ENCODE measurements at regions not wholly inside any gene's neighbourhood (a gene's known extent, or its start where the extent isn't known, plus 50 kb on each side); places are given as distances from the start of the nearest gene placed in this dataset.

GRCh38 chr9:81861644-81862043 lies 66.6 kb upstream of the SPATA31D4 start:
- TF ChIP-seq SIN3A (IDR thresholded peaks at IDR 0.05; ENCODE audit: borderline replicate concordance, insufficient read depth, low read length) (no peak), FOXP2 (optimal IDR thresholded peaks at IDR 0.05; ENCODE audit: borderline replicate concordance, extremely low read depth, extremely low read length, insufficient read depth) (no peak), TAF1 (IDR thresholded peaks at IDR 0.05; ENCODE audit: borderline replicate concordance, insufficient read depth, low read length) (no peak), POLR2AphosphoS5 (IDR thresholded peaks at IDR 0.05; ENCODE audit: low read depth, low read length) (no peak)
- TF ChIP-seq, protein P1, sequence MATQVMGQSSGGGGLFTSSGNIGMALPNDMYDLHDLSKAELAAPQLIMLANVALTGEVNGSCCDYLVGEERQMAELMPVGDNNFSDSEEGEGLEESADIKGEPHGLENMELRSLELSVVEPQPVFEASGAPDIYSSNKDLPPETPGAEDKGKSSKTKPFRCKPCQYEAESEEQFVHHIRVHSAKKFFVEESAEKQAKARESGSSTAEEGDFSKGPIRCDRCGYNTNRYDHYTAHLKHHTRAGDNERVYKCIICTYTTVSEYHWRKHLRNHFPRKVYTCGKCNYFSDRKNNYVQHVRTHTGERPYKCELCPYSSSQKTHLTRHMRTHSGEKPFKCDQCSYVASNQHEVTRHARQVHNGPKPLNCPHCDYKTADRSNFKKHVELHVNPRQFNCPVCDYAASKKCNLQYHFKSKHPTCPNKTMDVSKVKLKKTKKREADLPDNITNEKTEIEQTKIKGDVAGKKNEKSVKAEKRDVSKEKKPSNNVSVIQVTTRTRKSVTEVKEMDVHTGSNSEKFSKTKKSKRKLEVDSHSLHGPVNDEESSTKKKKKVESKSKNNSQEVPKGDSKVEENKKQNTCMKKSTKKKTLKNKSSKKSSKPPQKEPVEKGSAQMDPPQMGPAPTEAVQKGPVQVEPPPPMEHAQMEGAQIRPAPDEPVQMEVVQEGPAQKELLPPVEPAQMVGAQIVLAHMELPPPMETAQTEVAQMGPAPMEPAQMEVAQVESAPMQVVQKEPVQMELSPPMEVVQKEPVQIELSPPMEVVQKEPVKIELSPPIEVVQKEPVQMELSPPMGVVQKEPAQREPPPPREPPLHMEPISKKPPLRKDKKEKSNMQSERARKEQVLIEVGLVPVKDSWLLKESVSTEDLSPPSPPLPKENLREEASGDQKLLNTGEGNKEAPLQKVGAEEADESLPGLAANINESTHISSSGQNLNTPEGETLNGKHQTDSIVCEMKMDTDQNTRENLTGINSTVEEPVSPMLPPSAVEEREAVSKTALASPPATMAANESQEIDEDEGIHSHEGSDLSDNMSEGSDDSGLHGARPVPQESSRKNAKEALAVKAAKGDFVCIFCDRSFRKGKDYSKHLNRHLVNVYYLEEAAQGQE (IDR thresholded peaks at IDR 0.05; ENCODE audit: insufficient read depth in 1 of 2, low read depth in 2 of 2, low read length in 2 of 2) = no peak

DNA sequence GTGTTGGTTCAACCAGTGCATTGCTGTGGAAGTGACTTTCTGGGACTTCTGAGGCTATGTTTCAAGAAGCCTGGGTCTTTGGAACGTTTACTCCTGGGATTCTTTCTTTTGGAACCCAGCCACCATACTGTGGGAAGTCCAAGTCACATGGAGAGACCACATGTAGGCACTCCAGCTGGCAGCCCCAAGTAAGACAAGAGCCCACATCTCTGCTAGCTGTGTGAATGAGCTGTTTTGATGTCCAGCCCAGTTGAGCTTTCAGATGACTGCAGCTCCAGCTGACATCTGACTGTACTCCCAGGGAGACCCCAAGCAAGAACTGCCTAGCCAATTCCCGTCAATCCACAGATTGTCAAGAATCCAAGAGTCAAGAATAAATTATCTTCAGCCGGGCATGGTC lies 60.1 kb upstream of the SPATA31D4 start:
- TF ChIP-seq SIN3A (IDR thresholded peaks at IDR 0.05; ENCODE audit: borderline replicate concordance, insufficient read depth, low read length) (no peak), POLR2AphosphoS5 (IDR thresholded peaks at IDR 0.05; ENCODE audit: low read depth, low read length) (no peak), TAF1 (IDR thresholded peaks at IDR 0.05; ENCODE audit: borderline replicate concordance, insufficient read depth, low read length) (no peak), FOXP2 (optimal IDR thresholded peaks at IDR 0.05; ENCODE audit: borderline replicate concordance, extremely low read depth, extremely low read length, insufficient read depth) (no peak)
- TF ChIP-seq, protein P1 (IDR thresholded peaks at IDR 0.05; ENCODE audit: insufficient read depth in 1 of 2, low read depth in 2 of 2, low read length in 2 of 2) = no peak

GRCh38 chr9:81871695-81872094 lies 56.5 kb upstream of the SPATA31D4 start:
- TF ChIP-seq FOXP2 (optimal IDR thresholded peaks at IDR 0.05; ENCODE audit: borderline replicate concordance, extremely low read depth, extremely low read length, insufficient read depth) (no peak), TAF1 (IDR thresholded peaks at IDR 0.05; ENCODE audit: borderline replicate concordance, insufficient read depth, low read length) (no peak), POLR2AphosphoS5 (IDR thresholded peaks at IDR 0.05; ENCODE audit: low read depth, low read length) (no peak), SIN3A (IDR thresholded peaks at IDR 0.05; ENCODE audit: borderline replicate concordance, insufficient read depth, low read length) (no peak)
- TF ChIP-seq, protein P1 (IDR thresholded peaks at IDR 0.05; ENCODE audit: insufficient read depth in 1 of 2, low read depth in 2 of 2, low read length in 2 of 2) = no peak

DNA sequence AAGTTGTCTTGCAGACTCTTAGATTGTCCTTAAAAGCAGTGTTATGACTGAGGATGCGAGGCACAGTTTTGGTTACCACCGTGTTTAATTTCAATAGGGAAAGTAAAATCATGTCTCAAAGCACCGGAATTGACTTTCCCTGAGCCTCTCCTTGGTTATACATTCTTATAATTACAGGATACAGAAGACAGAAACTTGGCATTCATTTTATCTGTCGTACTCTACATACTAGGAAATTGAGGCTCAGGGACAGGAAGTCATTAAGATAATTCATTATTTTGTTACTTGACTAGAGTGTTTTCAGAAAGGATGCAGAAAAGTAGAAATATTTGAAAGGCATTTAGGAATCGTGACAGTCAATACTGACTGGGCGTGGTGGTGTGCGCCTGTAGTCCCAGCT lies 54.0 kb upstream of the SPATA31D4 start:
- TF ChIP-seq FOXP2 (optimal IDR thresholded peaks at IDR 0.05; ENCODE audit: borderline replicate concordance, extremely low read depth, extremely low read length, insufficient read depth) (no peak), POLR2AphosphoS5 (IDR thresholded peaks at IDR 0.05; ENCODE audit: low read depth, low read length) (no peak), SIN3A (IDR thresholded peaks at IDR 0.05; ENCODE audit: borderline replicate concordance, insufficient read depth, low read length) (no peak), TAF1 (IDR thresholded peaks at IDR 0.05; ENCODE audit: borderline replicate concordance, insufficient read depth, low read length) (no peak)
- TF ChIP-seq, protein P1 (IDR thresholded peaks at IDR 0.05; ENCODE audit: insufficient read depth in 1 of 2, low read depth in 2 of 2, low read length in 2 of 2) = no peak

DNA sequence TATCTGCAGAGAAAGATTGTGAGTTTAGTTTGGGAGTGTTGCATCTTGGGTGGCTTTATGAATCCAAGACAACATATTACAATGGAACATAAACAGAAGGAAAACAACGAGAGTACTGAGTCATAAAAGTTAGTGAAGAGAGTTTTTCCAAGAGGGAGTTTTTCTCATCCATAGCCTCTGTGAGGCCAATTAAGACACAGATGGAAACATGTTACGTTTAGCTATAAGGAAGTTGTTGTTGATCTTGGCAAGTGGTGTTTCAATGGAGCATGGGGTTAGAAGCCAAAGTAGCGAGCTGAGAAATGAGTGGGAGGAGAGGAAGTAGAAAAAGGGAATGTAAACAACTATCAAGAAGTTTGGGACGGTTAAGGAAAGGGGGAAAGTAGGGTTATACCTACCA lies 53.3 kb upstream of the SPATA31D4 start:
- peak; percentile 51 for TF ChIP-seq FOXP2 (optimal IDR thresholded peaks at IDR 0.05; ENCODE audit: borderline replicate concordance, extremely low read depth, extremely low read length, insufficient read depth)
- TF ChIP-seq, protein P1 (IDR thresholded peaks at IDR 0.05; ENCODE audit: insufficient read depth in 1 of 2, low read depth in 2 of 2, low read length in 2 of 2) = peak in 1 of 2 experiments; percentile 74; a peak in 2 of 4 replicates
- TF ChIP-seq POLR2AphosphoS5 (IDR thresholded peaks at IDR 0.05; ENCODE audit: low read depth, low read length) = peak; percentile 55
- peak; percentile 37; the same call in 1 of the 2 replicates for TF ChIP-seq TAF1 (IDR thresholded peaks at IDR 0.05; ENCODE audit: borderline replicate concordance, insufficient read depth, low read length)
- peak; percentile 76; the same call in 1 of the 2 replicates for TF ChIP-seq SIN3A (IDR thresholded peaks at IDR 0.05; ENCODE audit: borderline replicate concordance, insufficient read depth, low read length)
